ENCODE measurements at regions not wholly inside any gene's neighbourhood (a gene's known extent, or its start where the extent isn't known, plus 50 kb on each side); places are given as distances from the start of the nearest gene placed in this dataset.

GRCh38 chr7:106779877-106780276, 85.2 kb upstream of the PIK3CG start:
- peak; percentile 46; the same call in 1 of the 2 replicates for TF ChIP-seq CTCF (IDR thresholded peaks at IDR 0.05; ENCODE audit: low read depth, low read length)
- no peaks in the 10 kb centered on the region for H3K27me3 ChIP-seq (ENCODE audit: insufficient read depth, low read depth, severe bottlenecking)
- DNase-seq: peak; percentile 16
- no peaks in the 10 kb centered on the region for H3K36me3 ChIP-seq
- no peak overlapping the region for H3K27ac ChIP-seq
- H3K4me3 ChIP-seq (ENCODE audit: low read depth, low read length): no peak overlapping the region
- H3K9me3 ChIP-seq (ENCODE audit: severe bottlenecking): no peaks in the 10 kb centered on the region

- no peak for TF ChIP-seq CTCF (IDR thresholded peaks at IDR 0.05; ENCODE audit: low read depth, low read length)
- Histone ChIP-seq H3K9me3 (ENCODE audit: severe bottlenecking) (no peaks in the 10 kb centered on the region), H3K27me3 (ENCODE audit: insufficient read depth, low read depth, severe bottlenecking) (no peaks in the 10 kb centered on the region), H3K27ac (no peak overlapping the region), H3K36me3 (no peaks in the 10 kb centered on the region), H3K4me3 (ENCODE audit: low read depth, low read length) (no peak overlapping the region)
- no peak for DNase-seq
Measured at GRCh38 chr7:106781007-106781406, 84.1 kb upstream of the PIK3CG start.

DNA sequence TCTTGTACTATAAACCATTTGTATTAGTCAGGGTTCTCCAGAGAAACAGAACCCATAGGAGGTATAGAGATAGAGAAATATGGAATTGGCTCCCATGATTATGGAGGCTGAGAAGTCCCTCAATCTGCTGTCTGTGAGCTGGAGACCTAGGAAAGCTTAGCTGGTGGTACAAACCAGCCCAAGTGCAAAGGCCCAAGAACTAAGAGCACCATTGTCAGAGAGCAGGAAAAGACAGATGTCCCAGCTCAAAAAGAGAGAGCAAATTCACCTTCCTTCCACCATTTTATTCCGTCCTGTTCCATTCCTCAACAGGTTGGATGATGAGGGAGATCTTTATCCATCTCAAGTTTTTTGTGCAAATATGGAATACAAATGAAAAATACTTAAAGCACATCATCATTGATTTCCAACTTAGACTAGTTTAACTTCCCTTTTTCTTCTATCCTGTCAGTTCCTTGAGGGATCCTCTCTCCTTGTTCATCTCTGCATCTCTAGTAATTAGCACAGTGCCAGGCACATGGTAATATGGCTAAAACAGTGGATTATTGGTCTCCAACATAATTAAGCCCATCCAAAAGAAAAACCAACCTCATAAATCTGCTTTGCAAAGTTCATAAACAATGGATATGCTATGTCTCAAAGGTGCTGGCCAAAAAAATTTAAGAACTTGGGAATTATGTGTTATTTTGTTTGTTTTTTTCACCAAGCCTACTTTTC, 83.1 kb upstream of the PIK3CG start:
- Histone ChIP-seq H3K4me3 (ENCODE audit: low read depth, low read length) (no peak overlapping the region), H3K36me3 (no peaks in the 10 kb centered on the region), H3K9me3 (ENCODE audit: severe bottlenecking) (no peaks in the 10 kb centered on the region), H3K27ac (no peak overlapping the region), H3K27me3 (ENCODE audit: insufficient read depth, low read depth, severe bottlenecking) (no peaks in the 10 kb centered on the region)
- TF ChIP-seq CTCF (IDR thresholded peaks at IDR 0.05; ENCODE audit: low read depth, low read length): no peak
- DNase-seq: no peak

GRCh38 chr7:106783286-106783685, 81.8 kb upstream of the PIK3CG start:
- H3K36me3 ChIP-seq: no peaks in the 10 kb centered on the region
- no peak overlapping the region for H3K4me3 ChIP-seq (ENCODE audit: low read depth, low read length)
- H3K9me3 ChIP-seq (ENCODE audit: severe bottlenecking): no peaks in the 10 kb centered on the region
- no peaks in the 10 kb centered on the region for H3K27me3 ChIP-seq (ENCODE audit: insufficient read depth, low read depth, severe bottlenecking)
- H3K27ac ChIP-seq: no peak overlapping the region
- TF ChIP-seq CTCF (IDR thresholded peaks at IDR 0.05; ENCODE audit: low read depth, low read length): no peak
- DNase-seq: no peak

DNA sequence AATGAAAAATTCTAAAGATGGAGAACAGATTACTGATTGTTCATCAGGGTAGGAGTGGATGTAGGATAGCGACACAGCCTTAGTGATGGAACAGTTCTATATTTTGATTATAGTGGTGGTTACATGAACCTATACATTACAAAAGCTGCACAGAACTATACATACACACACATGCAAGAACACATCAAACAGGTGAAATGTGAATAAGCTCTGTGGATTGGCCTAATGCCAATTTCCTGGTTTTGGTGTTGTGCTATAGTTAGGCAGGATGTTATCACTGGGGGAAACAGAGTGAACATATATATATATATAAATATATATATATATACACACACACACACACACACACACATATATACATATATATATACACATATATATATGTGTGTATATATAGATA, 76.4 kb upstream of the PIK3CG start:
- Histone ChIP-seq H3K27me3 (ENCODE audit: insufficient read depth, low read depth, severe bottlenecking) (no peaks in the 10 kb centered on the region), H3K36me3 (no peaks in the 10 kb centered on the region), H3K9me3 (ENCODE audit: severe bottlenecking) (no peaks in the 10 kb centered on the region), H3K27ac (no peak overlapping the region), H3K4me3 (ENCODE audit: low read depth, low read length) (no peak overlapping the region)
- no peak for TF ChIP-seq CTCF (IDR thresholded peaks at IDR 0.05; ENCODE audit: low read depth, low read length)
- DNase-seq: no peak

DNA sequence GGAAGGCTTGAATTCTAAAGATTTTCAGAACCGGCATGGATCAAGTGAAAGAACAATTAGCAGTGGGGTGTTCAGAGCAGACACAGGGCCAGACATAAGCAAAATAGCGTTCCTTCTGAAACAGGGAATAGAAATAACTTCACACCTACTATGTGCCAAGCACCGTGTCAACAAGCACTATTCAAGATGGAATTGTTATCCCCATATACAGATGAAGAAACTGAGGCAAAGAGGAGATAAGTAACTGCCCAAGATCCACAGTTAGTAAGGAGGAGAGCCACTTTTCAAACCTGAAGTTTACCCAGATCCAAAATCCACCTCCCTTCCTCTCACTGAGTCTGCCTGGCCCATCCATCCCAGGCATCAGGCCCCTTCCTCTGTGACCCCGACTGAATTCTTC, 73.6 kb upstream of the PIK3CG start:
- H3K4me3 ChIP-seq (ENCODE audit: low read depth, low read length): no peak overlapping the region
- H3K9me3 ChIP-seq (ENCODE audit: severe bottlenecking): no peaks in the 10 kb centered on the region
- no peaks in the 10 kb centered on the region for H3K27me3 ChIP-seq (ENCODE audit: insufficient read depth, low read depth, severe bottlenecking)
- no peak for DNase-seq
- no peak overlapping the region for H3K27ac ChIP-seq
- no peak for TF ChIP-seq CTCF (IDR thresholded peaks at IDR 0.05; ENCODE audit: low read depth, low read length)
- H3K36me3 ChIP-seq: no peaks in the 10 kb centered on the region
